ENCODE measurements at regions not wholly inside any gene's neighbourhood (a gene's known extent, or its start where the extent isn't known, plus 50 kb on each side); places are given as distances from the start of the nearest gene placed in this dataset.

- TF ChIP-seq POLR2A (IDR thresholded peaks at IDR 0.05) (no peak), POLR2AphosphoS5 (IDR thresholded peaks at IDR 0.05; ENCODE audit: insufficient read depth in 1 of 2, low read depth in 1 of 2) (no peak)
Measured at GRCh38 chr18:46266473-46266872, 162.3 kb downstream of the HAUS1 start.

All from vagina (tissue), 2 donors.